GM12878 (cell line): ENCODE measurements at regions not wholly inside any gene's neighbourhood (a gene's known extent, or its start where the extent isn't known, plus 50 kb on each side); places are given as distances from the start of the nearest gene placed in this dataset.

ENCODE experiments used
- ATAC-seq: fragments of 200-7000 bp; cut with Tn5 transposase; 3 replicates; pipeline ENCODE4 v1.9.1; 2020; ENCODE audit warnings: mild to moderate bottlenecking, moderate library complexity
- BruUV-seq: library from RNA; stranded (reverse); fragments of 400-500 nt; replicated peaks from 2 replicates; lab custom pipeline; 2021; lab: Mats Ljungman, UMichigan
- CTCF ChIA-PET: fragments of 300-600 bp; sonication (Branson Sonifier 250); formaldehyde crosslinking; extraction: SDS; loops from one replicate; lab custom pipeline; 2021; ENCODE audit warnings: inconsistent platforms; lab: Yijun Ruan, JAX
- POLR2A ChIA-PET: fragments of 350-600 bp; formaldehyde crosslinking; extraction: SDS; loops from one replicate; lab custom pipeline; 2021; ENCODE audit warnings: inconsistent platforms; lab: Charles Lee
- RAD21 ChIA-PET: fragments of 300-600 bp; sonication (Branson Sonifier 250); formaldehyde crosslinking; loops from one replicate; lab custom pipeline; 2023; ENCODE audit warnings: antibody characterized with exemption; ENCODE audit not compliant: unreplicated experiment; lab: Charles Lee
- SMC1A ChIA-PET: fragments of 300-600 bp; sonication (Branson Sonifier 250); formaldehyde crosslinking; loops from one replicate; lab custom pipeline; 2023; ENCODE audit not compliant: unreplicated experiment, uncharacterized antibody; lab: Charles Lee
- DNase-seq: peaks from one replicate; pipeline ENCODE4 v3.0.0-alpha.2; 2011; ENCODE audit warnings: low read depth, low spot score
- FAIRE-seq: peaks from 3 replicates; lab custom pipeline; 2011; peaks lifted over from hg19 to GRCh38; lab: Jason Lieb, UNC
- H2AFZ ChIP-seq: 2 replicates; pipeline ENCODE4 v1.6.0; 2011; ENCODE audit warnings: low read depth, low read length, control low read depth; ENCODE audit not compliant: control insufficient read depth
- H3K27ac ChIP-seq: 2 replicates; pipeline ENCODE4 v1.5.1; 2011; ENCODE audit warnings: control low read depth; ENCODE audit not compliant: control insufficient read depth, insufficient read depth
- H3K27me3 ChIP-seq, 2 experiments: replicated peaks in 1 of 2; 2 replicates each; pipeline versions ENCODE4 v1.6.0 to v1.6.1; 2011; ENCODE audit warnings: low read length in 1 of 2; ENCODE audit not compliant: control insufficient read depth in 2 of 2, insufficient read depth in 2 of 2
- H3K36me3 ChIP-seq, 2 experiments: 2 replicates each; pipeline ENCODE4 v1.5.1; 2011; ENCODE audit warnings: low read length in 1 of 2; ENCODE audit not compliant: control insufficient read depth in 2 of 2, insufficient read depth in 2 of 2
- H3K4me1 ChIP-seq: 2 replicates; pipeline ENCODE4 v1.6.1; 2011; ENCODE audit warnings: mild to moderate bottlenecking, low read length, moderate library complexity, mixed read lengths; ENCODE audit not compliant: control insufficient read depth, insufficient read depth
- H3K4me2 ChIP-seq: 2 replicates; pipeline ENCODE4 v1.6.0; 2011; ENCODE audit warnings: control low read depth; ENCODE audit not compliant: control insufficient read depth, insufficient read depth
- H3K4me3 ChIP-seq: fragments of 200-600 bp; sonication (generic); 2 replicates; pipeline ENCODE4 v1.5.1; 2016
- H3K79me2 ChIP-seq: 2 replicates; pipeline ENCODE4 v1.6.0; 2011; ENCODE audit warnings: low read length; ENCODE audit not compliant: control insufficient read depth, insufficient read depth
- H3K9ac ChIP-seq: 2 replicates; pipeline ENCODE4 v1.8.0; 2011; ENCODE audit warnings: low read length, control low read depth, mixed read lengths; ENCODE audit not compliant: control insufficient read depth, insufficient read depth
- H3K9me3 ChIP-seq: replicated peaks from 3 replicates; pipeline ENCODE4 v1.5.1; 2011; ENCODE audit warnings: mild to moderate bottlenecking, low read length; ENCODE audit not compliant: control insufficient read depth, insufficient read depth
- H4K20me1 ChIP-seq: 2 replicates; pipeline ENCODE4 v1.6.0; 2011; ENCODE audit not compliant: control insufficient read depth, insufficient read depth
- E2F4 ChIP-seq: IDR thresholded peaks from 2 replicates; pipeline ENCODE4 v1.6.1; 2012; ENCODE audit warnings: low read depth, low read length, improper control_type of control experiment
- E4F1 ChIP-seq: fragments of 450-650 bp; IDR thresholded peaks from 2 replicates; pipeline ENCODE4 v1.6.1; 2018; ENCODE audit warnings: borderline replicate concordance, mild to moderate bottlenecking; ENCODE audit not compliant: partially characterized antibody
- HSF1 ChIP-seq: fragments of 150-350 bp; IDR thresholded peaks from 2 replicates; pipeline ENCODE4 v1.6.1; 2014; ENCODE audit warnings: mild to moderate bottlenecking, low read depth, low read length
- IRF4 ChIP-seq: IDR thresholded peaks from 2 replicates; pipeline ENCODE4 v1.6.1; 2011; ENCODE audit warnings: low read depth, low read length
- NFYA ChIP-seq: IDR thresholded peaks from 2 replicates; pipeline ENCODE4 v1.6.1; 2011; ENCODE audit warnings: low read depth, mild to moderate bottlenecking, low read length, improper control_type of control experiment, borderline replicate concordance
- POLR2AphosphoS5 ChIP-seq: IDR thresholded peaks from 2 replicates; pipeline ENCODE4 v1.6.1; 2011; ENCODE audit warnings: mild to moderate bottlenecking, low read length, inconsistent platforms
- TCF7 ChIP-seq: IDR thresholded peaks from 2 replicates; pipeline ENCODE4 v1.6.1; 2014; ENCODE audit warnings: antibody characterized with exemption, borderline replicate concordance
- ZBTB11 ChIP-seq: fragments of 450-650 bp; formaldehyde crosslinking; IDR thresholded peaks from 2 replicates; pipeline ENCODE4 v1.5.0; 2022; ENCODE audit warnings: mild to moderate bottlenecking, missing genetic modification characterization
- ZNF207 ChIP-seq: fragments of 450-650 bp; IDR thresholded peaks from 2 replicates; pipeline ENCODE4 v1.6.1; 2014; ENCODE audit warnings: antibody characterized with exemption, mild to moderate bottlenecking, borderline replicate concordance
- ZNF592 ChIP-seq: fragments of 450-650 bp; IDR thresholded peaks from 2 replicates; pipeline ENCODE4 v1.6.1; 2017; ENCODE audit warnings: mild to moderate bottlenecking, moderate library complexity
- WGBS: methylation state at CpG from one replicate; pipeline ENCODE4 v1.1.6; 2016; ENCODE audit warnings: low lambda C conversion rate; ENCODE audit not compliant: insufficient replicate concordance, insufficient coverage; ENCODE audit errors: missing lambda C conversion rate; 5-methylcytosine and 5-hydroxymethylcytosine counted together
- in situ Hi-C: fragments of 300-500 bp; cut with MboI; formaldehyde crosslinking; loops from 9 replicates; pipeline ENCODE4 v1.14.3; 2018; ENCODE audit warnings: mixed read lengths
- intact Hi-C: fragments of 100-400 bp; cut with micrococcal nuclease; formaldehyde crosslinking; loops from one replicate; pipeline ENCODE4 v1.14.2; 2022; ENCODE audit not compliant: unreplicated experiment

GRCh38 chr13:47004027-47004426 lies 107.2 kb upstream of the HTR2A start (continued):
- TF ChIP-seq ZNF592 (no peak), ZNF207 (no peak), IRF4 (no peak), POLR2AphosphoS5 (no peak), NFYA (no peak), E2F4 (no peak)

GRCh38 chr13:47000165-47000564 lies 103.3 kb upstream of the HTR2A start:
- TF ChIP-seq E4F1 (no peak), HSF1 (no peak), ZBTB11 (no peak), TCF7 (no peak)
- Histone ChIP-seq H2AFZ (no peak overlapping the region), H3K36me3 (no peaks in the 10 kb centered on the region), H3K4me2 (no peak overlapping the region), H3K9me3 (no peaks in the 10 kb centered on the region), H4K20me1 (no peaks in the 10 kb centered on the region), H3K27ac (no peak overlapping the region), H3K9ac (no peak overlapping the region), H3K4me3 (no peak overlapping the region), H3K4me1 (peaks cover 17% of the 10 kb centered on the region), H3K79me2 (no peaks in the 10 kb centered on the region), H3K27me3 (no peaks in the 10 kb centered on the region)
- in situ Hi-C loops (no loop called here), intact Hi-C loops (no loop called here)
- ATAC-seq = no peak
- DNase-seq = no peak
- FAIRE-seq = peak; percentile 64
- ChIA-PET POLR2A (no interaction called here), SMC1A (interaction anchor here (1.3 kb wide), 1 partner anchor 17 kb away, joined by 4 read pairs; no protein-coding TSS in a partner anchor), RAD21 (no interaction called here), CTCF (no interaction called here)
- WGBS = 49% methylated on average over 3 of the region's 3 CpGs
- no TSS peak for BruUV-seq
